HG02588 (cell line): ENCODE measurements at regions not wholly inside any gene's neighbourhood (a gene's known extent, or its start where the extent isn't known, plus 50 kb on each side); places are given as distances from the start of the nearest gene placed in this dataset.
A peak's percentile ranks its signal among the peaks of the same experiment; 100 is the strongest.

ENCODE experiments used
- ATAC-seq: cut with Tn5 transposase; IDR thresholded peaks from one replicate; pipeline ENCODE4 v1.9.1; 2021; ENCODE audit warnings: mild to moderate bottlenecking, moderate library complexity; ENCODE audit not compliant: unreplicated experiment

GRCh38 chrX:20481632-20482031, 214.9 kb upstream of the RPS6KA3 start:
- ATAC-seq: no peak

- no peak for ATAC-seq
Measured at GRCh38 chrX:20479896-20480295, 213.2 kb upstream of the RPS6KA3 start.

- ATAC-seq: no peak
Measured at GRCh38 chrX:20479048-20479447, 212.3 kb upstream of the RPS6KA3 start.

- no peak for ATAC-seq
Measured at GRCh38 chrX:20477836-20478524, 211.3 kb upstream of the RPS6KA3 start.

- ATAC-seq: no peak
Measured at GRCh38 chrX:20477219-20477618, 210.5 kb upstream of the RPS6KA3 start.

- ATAC-seq: no peak
Measured at GRCh38 chrX:20472620-20473258, 206.0 kb upstream of the RPS6KA3 start.

GRCh38 chrX:20472148-20472547, 205.4 kb upstream of the RPS6KA3 start:
- no peak for ATAC-seq

- no peak for ATAC-seq
Measured at GRCh38 chrX:20471483-20471882, 204.8 kb upstream of the RPS6KA3 start.

GRCh38 chrX:20463296-20464075, 196.8 kb upstream of the RPS6KA3 start:
- ATAC-seq: peak; percentile 45

GRCh38 chrX:20461576-20461975, 194.9 kb upstream of the RPS6KA3 start:
- no peak for ATAC-seq

GRCh38 chrX:20461002-20461401, 194.3 kb upstream of the RPS6KA3 start:
- no peak for ATAC-seq

GRCh38 chrX:20459410-20460350, 193.0 kb upstream of the RPS6KA3 start:
- no peak for ATAC-seq

- no peak for ATAC-seq
Measured at GRCh38 chrX:20456971-20457370, 190.3 kb upstream of the RPS6KA3 start.

GRCh38 chrX:20455001-20455400, 188.3 kb upstream of the RPS6KA3 start:
- no peak for ATAC-seq

- ATAC-seq: no peak
Measured at GRCh38 chrX:20454117-20454516, 187.4 kb upstream of the RPS6KA3 start.

GRCh38 chrX:20452487-20452886, 185.8 kb upstream of the RPS6KA3 start:
- no peak for ATAC-seq

- ATAC-seq: no peak
Measured at GRCh38 chrX:20451929-20452328, 185.2 kb upstream of the RPS6KA3 start.

GRCh38 chrX:20445109-20445508, 178.4 kb upstream of the RPS6KA3 start:
- ATAC-seq: no peak

- no peak for ATAC-seq
Measured at GRCh38 chrX:20442597-20442996, 175.9 kb upstream of the RPS6KA3 start.

- no peak for ATAC-seq
Measured at GRCh38 chrX:20441123-20441522, 174.4 kb upstream of the RPS6KA3 start.
